ENCODE measurements at regions not wholly inside any gene's neighbourhood (a gene's known extent, or its start where the extent isn't known, plus 50 kb on each side); places are given as distances from the start of the nearest gene placed in this dataset.
"Not testable (repeated sequence)": the region's sequence is repeated elsewhere in the genome, so short reads cannot be mapped to it uniquely, and the experiment has no call there.

- no peaks in the 10 kb centered on the region for H3K27me3 ChIP-seq (ENCODE audit: control insufficient read depth, insufficient read depth, low read length)
- H3K9ac ChIP-seq (ENCODE audit: low read depth, low read length) = no peak overlapping the region
Observed at GRCh38 chr6:121890307-121890910, 455.0 kb downstream of the GJA1 start.

GRCh38 chr6:121895731-121896130 lies 460.3 kb downstream of the GJA1 start:
- H3K27me3 ChIP-seq (ENCODE audit: control insufficient read depth, insufficient read depth, low read length); H3K36me3 ChIP-seq (ENCODE audit: control insufficient read depth, insufficient read depth, low read length); H3K9ac ChIP-seq (ENCODE audit: low read depth, low read length); H3K4me3 ChIP-seq (ENCODE audit: low read depth, low read length); H3K9me3 ChIP-seq (ENCODE audit: control insufficient read depth, insufficient read depth, low read length); H3K4me1 ChIP-seq (ENCODE audit: control insufficient read depth, insufficient read depth, low read length): not testable (repeated sequence)

More at GRCh38 chr6:121890307-121890910, 455.0 kb downstream of the GJA1 start:
- H3K36me3 ChIP-seq (ENCODE audit: control insufficient read depth, insufficient read depth, low read length) = no peaks in the 10 kb centered on the region
- H3K4me3 ChIP-seq (ENCODE audit: low read depth, low read length) = no peak overlapping the region
- H3K4me1 ChIP-seq (ENCODE audit: control insufficient read depth, insufficient read depth, low read length) = no peaks in the 10 kb centered on the region
- no peaks in the 10 kb centered on the region for H3K9me3 ChIP-seq (ENCODE audit: control insufficient read depth, insufficient read depth, low read length)

- no peak overlapping the region for H3K4me3 ChIP-seq (ENCODE audit: low read depth, low read length)
- no peaks in the 10 kb centered on the region for H3K36me3 ChIP-seq (ENCODE audit: control insufficient read depth, insufficient read depth, low read length)
- peaks cover 4% of the 10 kb centered on the region for H3K4me1 ChIP-seq (ENCODE audit: control insufficient read depth, insufficient read depth, low read length)
- H3K9ac ChIP-seq (ENCODE audit: low read depth, low read length) = no peak overlapping the region
- H3K9me3 ChIP-seq (ENCODE audit: control insufficient read depth, insufficient read depth, low read length) = no peaks in the 10 kb centered on the region
- no peaks in the 10 kb centered on the region for H3K27me3 ChIP-seq (ENCODE audit: control insufficient read depth, insufficient read depth, low read length)
Observed at GRCh38 chr6:121896363-121896762, 460.9 kb downstream of the GJA1 start.

GRCh38 chr6:121896771-121897170 lies 461.3 kb downstream of the GJA1 start:
- Histone ChIP-seq H3K27me3 (ENCODE audit: control insufficient read depth, insufficient read depth, low read length) (no peaks in the 10 kb centered on the region), H3K4me3 (ENCODE audit: low read depth, low read length) (no peak overlapping the region), H3K9me3 (ENCODE audit: control insufficient read depth, insufficient read depth, low read length) (no peaks in the 10 kb centered on the region), H3K4me1 (ENCODE audit: control insufficient read depth, insufficient read depth, low read length) (peaks cover 4% of the 10 kb centered on the region), H3K36me3 (ENCODE audit: control insufficient read depth, insufficient read depth, low read length) (no peaks in the 10 kb centered on the region), H3K9ac (ENCODE audit: low read depth, low read length) (no peak overlapping the region)

- no peaks in the 10 kb centered on the region for H3K36me3 ChIP-seq (ENCODE audit: control insufficient read depth, insufficient read depth, low read length)
- peaks cover 4% of the 10 kb centered on the region for H3K4me1 ChIP-seq (ENCODE audit: control insufficient read depth, insufficient read depth, low read length)
- no peak overlapping the region for H3K4me3 ChIP-seq (ENCODE audit: low read depth, low read length)
- H3K9me3 ChIP-seq (ENCODE audit: control insufficient read depth, insufficient read depth, low read length) = no peaks in the 10 kb centered on the region
- H3K9ac ChIP-seq (ENCODE audit: low read depth, low read length) = no peak overlapping the region
- no peaks in the 10 kb centered on the region for H3K27me3 ChIP-seq (ENCODE audit: control insufficient read depth, insufficient read depth, low read length)
Observed at GRCh38 chr6:121897337-121897760, 461.9 kb downstream of the GJA1 start.

GRCh38 chr6:121901432-121901831 lies 466.0 kb downstream of the GJA1 start:
- H3K36me3 ChIP-seq (ENCODE audit: control insufficient read depth, insufficient read depth, low read length) = no peaks in the 10 kb centered on the region
- H3K4me3 ChIP-seq (ENCODE audit: low read depth, low read length) = no peak overlapping the region
- no peak overlapping the region for H3K9ac ChIP-seq (ENCODE audit: low read depth, low read length)
- no peaks in the 10 kb centered on the region for H3K9me3 ChIP-seq (ENCODE audit: control insufficient read depth, insufficient read depth, low read length)
- H3K4me1 ChIP-seq (ENCODE audit: control insufficient read depth, insufficient read depth, low read length) = peaks cover 4% of the 10 kb centered on the region
- H3K27me3 ChIP-seq (ENCODE audit: control insufficient read depth, insufficient read depth, low read length) = no peaks in the 10 kb centered on the region

GRCh38 chr6:121904559-121904958 lies 469.1 kb downstream of the GJA1 start:
- H3K4me1 ChIP-seq (ENCODE audit: control insufficient read depth, insufficient read depth, low read length) = no peaks in the 10 kb centered on the region
- no peak overlapping the region for H3K9ac ChIP-seq (ENCODE audit: low read depth, low read length)
- H3K4me3 ChIP-seq (ENCODE audit: low read depth, low read length) = no peak overlapping the region
- no peaks in the 10 kb centered on the region for H3K27me3 ChIP-seq (ENCODE audit: control insufficient read depth, insufficient read depth, low read length)
- H3K9me3 ChIP-seq (ENCODE audit: control insufficient read depth, insufficient read depth, low read length) = no peaks in the 10 kb centered on the region
- no peaks in the 10 kb centered on the region for H3K36me3 ChIP-seq (ENCODE audit: control insufficient read depth, insufficient read depth, low read length)

- no peak overlapping the region for H3K4me3 ChIP-seq (ENCODE audit: low read depth, low read length)
Observed at GRCh38 chr6:121912905-121913304, 477.5 kb downstream of the GJA1 start.

GRCh38 chr6:121917263-121917829 lies 481.9 kb downstream of the GJA1 start:
- peaks cover 4% of the 10 kb centered on the region for H3K4me1 ChIP-seq (ENCODE audit: control insufficient read depth, insufficient read depth, low read length)
- H3K36me3 ChIP-seq (ENCODE audit: control insufficient read depth, insufficient read depth, low read length) = no peaks in the 10 kb centered on the region
- no peak overlapping the region for H3K4me3 ChIP-seq (ENCODE audit: low read depth, low read length)
- no peak overlapping the region for H3K9ac ChIP-seq (ENCODE audit: low read depth, low read length)
- no peaks in the 10 kb centered on the region for H3K27me3 ChIP-seq (ENCODE audit: control insufficient read depth, insufficient read depth, low read length)
- H3K9me3 ChIP-seq (ENCODE audit: control insufficient read depth, insufficient read depth, low read length) = no peaks in the 10 kb centered on the region

More at GRCh38 chr6:121912905-121913304, 477.5 kb downstream of the GJA1 start:
- H3K36me3 ChIP-seq (ENCODE audit: control insufficient read depth, insufficient read depth, low read length) = no peaks in the 10 kb centered on the region
- H3K9ac ChIP-seq (ENCODE audit: low read depth, low read length) = no peak overlapping the region
- H3K4me1 ChIP-seq (ENCODE audit: control insufficient read depth, insufficient read depth, low read length) = no peaks in the 10 kb centered on the region
- no peaks in the 10 kb centered on the region for H3K27me3 ChIP-seq (ENCODE audit: control insufficient read depth, insufficient read depth, low read length)
- H3K9me3 ChIP-seq (ENCODE audit: control insufficient read depth, insufficient read depth, low read length) = no peaks in the 10 kb centered on the region

GRCh38 chr6:121917834-121918559 lies 481.5 kb upstream of the HSF2 start:
- no peak overlapping the region for H3K9ac ChIP-seq (ENCODE audit: low read depth, low read length)
- H3K4me3 ChIP-seq (ENCODE audit: low read depth, low read length) = no peak overlapping the region
- H3K36me3 ChIP-seq (ENCODE audit: control insufficient read depth, insufficient read depth, low read length) = no peaks in the 10 kb centered on the region
- peaks cover 4% of the 10 kb centered on the region for H3K4me1 ChIP-seq (ENCODE audit: control insufficient read depth, insufficient read depth, low read length)
- H3K9me3 ChIP-seq (ENCODE audit: control insufficient read depth, insufficient read depth, low read length) = no peaks in the 10 kb centered on the region
- H3K27me3 ChIP-seq (ENCODE audit: control insufficient read depth, insufficient read depth, low read length) = no peaks in the 10 kb centered on the region

GRCh38 chr6:121920616-121921015 lies 478.8 kb upstream of the HSF2 start:
- no peaks in the 10 kb centered on the region for H3K9me3 ChIP-seq (ENCODE audit: control insufficient read depth, insufficient read depth, low read length)
- H3K9ac ChIP-seq (ENCODE audit: low read depth, low read length) = no peak overlapping the region
- H3K4me3 ChIP-seq (ENCODE audit: low read depth, low read length) = no peak overlapping the region
- no peaks in the 10 kb centered on the region for H3K27me3 ChIP-seq (ENCODE audit: control insufficient read depth, insufficient read depth, low read length)
- no peaks in the 10 kb centered on the region for H3K36me3 ChIP-seq (ENCODE audit: control insufficient read depth, insufficient read depth, low read length)
- peaks cover 4% of the 10 kb centered on the region for H3K4me1 ChIP-seq (ENCODE audit: control insufficient read depth, insufficient read depth, low read length)

- H3K36me3 ChIP-seq (ENCODE audit: control insufficient read depth, insufficient read depth, low read length) = no peaks in the 10 kb centered on the region
- H3K4me1 ChIP-seq (ENCODE audit: control insufficient read depth, insufficient read depth, low read length) = peaks cover 4% of the 10 kb centered on the region
- no peak overlapping the region for H3K9ac ChIP-seq (ENCODE audit: low read depth, low read length)
- no peaks in the 10 kb centered on the region for H3K9me3 ChIP-seq (ENCODE audit: control insufficient read depth, insufficient read depth, low read length)
- no peaks in the 10 kb centered on the region for H3K27me3 ChIP-seq (ENCODE audit: control insufficient read depth, insufficient read depth, low read length)
- H3K4me3 ChIP-seq (ENCODE audit: low read depth, low read length) = no peak overlapping the region
Observed at GRCh38 chr6:121925024-121925423, 474.4 kb upstream of the HSF2 start.
